ENCODE measurements at regions not wholly inside any gene's neighbourhood (a gene's known extent, or its start where the extent isn't known, plus 50 kb on each side); places are given as distances from the start of the nearest gene placed in this dataset.

DNA sequence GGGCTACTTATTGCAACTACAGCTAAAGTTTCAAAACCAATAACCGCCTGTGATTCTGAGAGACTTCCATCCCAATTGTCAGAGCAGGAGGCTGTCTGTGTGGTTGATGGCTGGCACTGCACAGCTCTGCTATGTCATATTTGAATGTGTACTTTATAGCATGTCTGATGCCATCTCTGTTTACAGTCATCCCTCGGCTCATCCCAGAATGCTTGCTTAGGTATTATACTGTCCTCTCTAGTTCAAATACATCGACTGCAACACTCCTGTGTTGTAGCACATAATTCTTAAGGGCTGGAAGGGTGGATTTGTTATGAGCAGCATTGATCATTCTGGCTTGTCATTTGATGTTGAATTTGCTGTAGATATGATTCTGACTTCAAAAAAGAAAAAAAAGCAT lies 1617.5 kb upstream of the TENM3 start (continued):
- TF ChIP-seq FOS (IDR thresholded peaks at IDR 0.05; ENCODE audit: borderline replicate concordance, extremely low read depth, insufficient read length) (no peak), SMAD5 (IDR thresholded peaks at IDR 0.05; ENCODE audit: low read depth) (no peak), TCF7 (IDR thresholded peaks at IDR 0.05; ENCODE audit: borderline replicate concordance) (no peak)

- WGBS (ENCODE audit: insufficient coverage, insufficient replicate concordance, low lambda C conversion rate, missing lambda C conversion rate) = 34% methylated on average over 3 of the region's 3 CpGs
- no TSS peak for BruUV-seq (replicated peaks)
These were observed 1613.1 kb upstream of the TENM3 start for GRCh38 chr4:180630012-180630665.

More at GRCh38 chr4:180630012-180630665, 1613.1 kb upstream of the TENM3 start:
- FAIRE-seq (no peak), DNase-seq (ENCODE audit: low read depth, low spot score) (no peak), ATAC-seq (no peak)
- H3K9ac ChIP-seq (ENCODE audit: control insufficient read depth, insufficient read depth, low read length) = no peak overlapping the region
- SMC1A ChIA-PET (ENCODE audit: uncharacterized antibody, unreplicated experiment) = no interaction called here
- H3K9me3 ChIP-seq (replicated peaks; ENCODE audit: control insufficient read depth, insufficient read depth, low read length) = no peaks in the 10 kb centered on the region
- CTCF ChIA-PET = no interaction called here
- RAD21 ChIA-PET (ENCODE audit: unreplicated experiment) = no interaction called here
- H3K4me1 ChIP-seq (ENCODE audit: control insufficient read depth, insufficient read depth, low read length) = no peaks in the 10 kb centered on the region
- in situ Hi-C loops (cut with MboI) (no loop called here), intact Hi-C loops (cut with micrococcal nuclease; ENCODE audit: unreplicated experiment) (no loop called here)
- H3K4me3 ChIP-seq = no peak overlapping the region
- no peak overlapping the region for H3K4me2 ChIP-seq (ENCODE audit: control insufficient read depth, insufficient read depth)
- no peak overlapping the region for H3K27ac ChIP-seq (ENCODE audit: control insufficient read depth, insufficient read depth)
- POLR2A ChIA-PET = no interaction called here
- H4K20me1 ChIP-seq (ENCODE audit: control insufficient read depth, insufficient read depth) = no peaks in the 10 kb centered on the region
- no peak for TF ChIP-seq ETV6 (conservative IDR thresholded peaks at IDR 0.05 in 1 of 2, IDR thresholded peaks at IDR 0.05 in 1 of 2; ENCODE audit: borderline replicate concordance in 1 of 2, low read depth in 1 of 2)
- TF ChIP-seq, protein P1, sequence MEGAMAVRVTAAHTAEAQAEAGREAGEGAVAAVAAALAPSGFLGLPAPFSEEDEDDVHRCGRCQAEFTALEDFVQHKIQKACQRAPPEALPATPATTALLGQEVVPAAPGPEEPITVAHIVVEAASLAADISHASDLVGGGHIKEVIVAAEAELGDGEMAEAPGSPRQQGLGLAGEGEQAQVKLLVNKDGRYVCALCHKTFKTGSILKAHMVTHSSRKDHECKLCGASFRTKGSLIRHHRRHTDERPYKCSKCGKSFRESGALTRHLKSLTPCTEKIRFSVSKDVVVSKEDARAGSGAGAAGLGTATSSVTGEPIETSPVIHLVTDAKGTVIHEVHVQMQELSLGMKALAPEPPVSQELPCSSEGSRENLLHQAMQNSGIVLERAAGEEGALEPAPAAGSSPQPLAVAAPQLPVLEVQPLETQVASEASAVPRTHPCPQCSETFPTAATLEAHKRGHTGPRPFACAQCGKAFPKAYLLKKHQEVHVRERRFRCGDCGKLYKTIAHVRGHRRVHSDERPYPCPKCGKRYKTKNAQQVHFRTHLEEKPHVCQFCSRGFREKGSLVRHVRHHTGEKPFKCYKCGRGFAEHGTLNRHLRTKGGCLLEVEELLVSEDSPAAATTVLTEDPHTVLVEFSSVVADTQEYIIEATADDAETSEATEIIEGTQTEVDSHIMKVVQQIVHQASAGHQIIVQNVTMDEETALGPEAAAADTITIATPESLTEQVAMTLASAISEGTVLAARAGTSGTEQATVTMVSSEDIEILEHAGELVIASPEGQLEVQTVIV (IDR thresholded peaks at IDR 0.05; ENCODE audit: borderline replicate concordance, partially characterized antibody) = no peak
- TF ChIP-seq ZNF217 (IDR thresholded peaks at IDR 0.05) = no peak
- TF ChIP-seq NR2F1 (conservative IDR thresholded peaks at IDR 0.05) = no peak
- H2AFZ ChIP-seq (ENCODE audit: control insufficient read depth, low read depth, low read length) = no peak overlapping the region
- H3K36me3 ChIP-seq (ENCODE audit: control insufficient read depth in 2 of 2, insufficient read depth in 2 of 2, low read length in 1 of 2) = no peaks in the 10 kb centered on the region
- no peaks in the 10 kb centered on the region for H3K27me3 ChIP-seq (replicated peaks in 1 of 2; ENCODE audit: control insufficient read depth in 2 of 2, insufficient read depth in 2 of 2, low read length in 1 of 2)
- H3K79me2 ChIP-seq (ENCODE audit: control insufficient read depth, insufficient read depth, low read length) = no peaks in the 10 kb centered on the region

Data from GM12878 (cell line).